Panc1 (cell line): ENCODE measurements at regions not wholly inside any gene's neighbourhood (a gene's known extent, or its start where the extent isn't known, plus 50 kb on each side); places are given as distances from the start of the nearest gene placed in this dataset.

Source experiments
- ATAC-seq: fragments of 200-7000 bp; cut with Tn5 transposase; 2 replicates; pipeline ENCODE4 v1.9.1; 2020; ENCODE audit warnings: mild to moderate bottlenecking, moderate library complexity
- BruUV-seq: library from RNA; stranded (reverse); fragments of 400-500 nt; replicated peaks from 2 replicates; lab custom pipeline; 2021; lab: Mats Ljungman, UMichigan
- CTCF ChIA-PET: fragments of 300-600 bp; sonication (Branson Sonifier 250); formaldehyde crosslinking; loops from one replicate; lab custom pipeline; 2022; ENCODE audit warnings: antibody characterized with exemption; lab: Charles Lee
- POLR2A ChIA-PET: fragments of 300-600 bp; sonication (Branson Sonifier 250); formaldehyde crosslinking; loops from one replicate; lab custom pipeline; 2022; ENCODE audit warnings: antibody characterized with exemption; lab: Charles Lee
- DNase-seq: peaks from one replicate; pipeline ENCODE4 v3.0.0-alpha.2; 2010; ENCODE audit warnings: low read depth, low spot score
- H3K27ac ChIP-seq: 2 replicates; pipeline ENCODE4 v1.5.1; 2011; ENCODE audit warnings: mild to moderate bottlenecking, low read length, inconsistent platforms
- H3K27me3 ChIP-seq: fragments of 200-500 bp; sonication (Bioruptor generic); 2 replicates; pipeline ENCODE4 v1.6.0; 2014; ENCODE audit warnings: low read length, inconsistent platforms; ENCODE audit not compliant: control insufficient read depth, insufficient read depth
- H3K36me3 ChIP-seq: fragments of 200-500 bp; sonication (Bioruptor generic); 2 replicates; pipeline ENCODE4 v1.5.1; 2014; ENCODE audit warnings: inconsistent platforms, mild to moderate bottlenecking, low read length, moderate library complexity; ENCODE audit not compliant: control insufficient read depth, insufficient read depth
- H3K4me1 ChIP-seq: 2 replicates; pipeline ENCODE4 v1.5.1; 2011; ENCODE audit warnings: inconsistent platforms, mild to moderate bottlenecking, low read length, moderate library complexity; ENCODE audit not compliant: control insufficient read depth, insufficient read depth
- H3K4me3 ChIP-seq, 2 experiments: 2 replicates each; pipeline ENCODE4 v1.5.1; 2011 to 2012; ENCODE audit warnings: low read depth in 2 of 2, low read length in 2 of 2, mild to moderate bottlenecking in 2 of 2, inconsistent platforms in 1 of 2, moderate library complexity in 1 of 2
- H3K9me3 ChIP-seq: fragments of 200-500 bp; sonication (Bioruptor generic); 2 replicates; pipeline ENCODE4 v1.5.1; 2014; ENCODE audit warnings: low read depth, mild to moderate bottlenecking, inconsistent platforms, low read length, moderate library complexity; ENCODE audit not compliant: control insufficient read depth, insufficient read depth
- POLR2AphosphoS5 ChIP-seq: IDR thresholded peaks from 2 replicates; pipeline ENCODE4 v1.6.1; 2012; ENCODE audit warnings: mild to moderate bottlenecking, low read depth, low read length, moderate library complexity
- REST ChIP-seq, 2 experiments: IDR thresholded peaks; 2 replicates each; pipeline ENCODE4 v1.6.1; 2011 to 2012; ENCODE audit warnings: low read depth in 2 of 2, control low read depth in 1 of 2, low read length in 1 of 2, mild to moderate bottlenecking in 1 of 2, moderate library complexity in 1 of 2; ENCODE audit not compliant: insufficient read depth in 1 of 2
- SIN3A ChIP-seq: IDR thresholded peaks from 2 replicates; pipeline ENCODE4 v1.6.1; 2012; ENCODE audit warnings: low read depth, mild to moderate bottlenecking, low read length, moderate library complexity, borderline replicate concordance; ENCODE audit not compliant: insufficient read depth
- TCF7L2 ChIP-seq: IDR thresholded peaks from 2 replicates; pipeline ENCODE4 v1.6.1; 2011; ENCODE audit warnings: mild to moderate bottlenecking, low read depth, low read length, inconsistent platforms
- in situ Hi-C: cut with HindIII; loops from 2 replicates; pipeline ENCODE4 v1.10.0; 2016; ENCODE audit warnings: low sequenced_read_pairs, low pct_unique_long_range_greater_than_20kb
- intact Hi-C: fragments of 100-400 bp; cut with micrococcal nuclease; formaldehyde crosslinking; loops from one replicate; pipeline ENCODE4 v1.10.0; 2022; ENCODE audit not compliant: unreplicated experiment
- TF ChIP-seq, protein P1 (sequence below): fragments of 450-650 bp; IDR thresholded peaks from 2 replicates; pipeline ENCODE4 v1.5.1; 2017; ENCODE audit warnings: mild to moderate bottlenecking

GRCh38 chr6:51411496-51412125 lies 592.9 kb downstream of the TFAP2B start:
- H3K4me3 ChIP-seq = no peak overlapping the region
- H3K36me3 ChIP-seq = no peaks in the 10 kb centered on the region
- in situ Hi-C loops = no loop called here
- CTCF ChIA-PET = no interaction called here
- no peak for TF ChIP-seq TCF7L2
- TF ChIP-seq SIN3A = no peak
- TF ChIP-seq REST (IDR thresholded peaks at IDR 0.05; ENCODE audit: insufficient read depth in 1 of 2, low read depth in 2 of 2, low read length in 1 of 2) = no peak
- TF ChIP-seq, protein P1, sequence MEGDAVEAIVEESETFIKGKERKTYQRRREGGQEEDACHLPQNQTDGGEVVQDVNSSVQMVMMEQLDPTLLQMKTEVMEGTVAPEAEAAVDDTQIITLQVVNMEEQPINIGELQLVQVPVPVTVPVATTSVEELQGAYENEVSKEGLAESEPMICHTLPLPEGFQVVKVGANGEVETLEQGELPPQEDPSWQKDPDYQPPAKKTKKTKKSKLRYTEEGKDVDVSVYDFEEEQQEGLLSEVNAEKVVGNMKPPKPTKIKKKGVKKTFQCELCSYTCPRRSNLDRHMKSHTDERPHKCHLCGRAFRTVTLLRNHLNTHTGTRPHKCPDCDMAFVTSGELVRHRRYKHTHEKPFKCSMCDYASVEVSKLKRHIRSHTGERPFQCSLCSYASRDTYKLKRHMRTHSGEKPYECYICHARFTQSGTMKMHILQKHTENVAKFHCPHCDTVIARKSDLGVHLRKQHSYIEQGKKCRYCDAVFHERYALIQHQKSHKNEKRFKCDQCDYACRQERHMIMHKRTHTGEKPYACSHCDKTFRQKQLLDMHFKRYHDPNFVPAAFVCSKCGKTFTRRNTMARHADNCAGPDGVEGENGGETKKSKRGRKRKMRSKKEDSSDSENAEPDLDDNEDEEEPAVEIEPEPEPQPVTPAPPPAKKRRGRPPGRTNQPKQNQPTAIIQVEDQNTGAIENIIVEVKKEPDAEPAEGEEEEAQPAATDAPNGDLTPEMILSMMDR = no peak
- TF ChIP-seq POLR2AphosphoS5 = no peak
- BruUV-seq = no TSS peak
- no peaks in the 10 kb centered on the region for H3K4me1 ChIP-seq
- H3K27me3 ChIP-seq = no peaks in the 10 kb centered on the region
- DNase-seq (no peak), ATAC-seq (no peak)
- no peak overlapping the region for H3K27ac ChIP-seq
- H3K9me3 ChIP-seq = no peaks in the 10 kb centered on the region
- intact Hi-C loops = no loop called here
- POLR2A ChIA-PET = no interaction called here

GRCh38 chr6:51414361-51414760 lies 595.7 kb downstream of the TFAP2B start:
- POLR2A ChIA-PET = no interaction called here
- intact Hi-C loops = no loop called here
- DNase-seq (no peak), ATAC-seq (no peak)
- H3K4me3 ChIP-seq = no peak overlapping the region
- H3K9me3 ChIP-seq = no peaks in the 10 kb centered on the region
- no peak overlapping the region for H3K27ac ChIP-seq
- no peak for TF ChIP-seq REST (IDR thresholded peaks at IDR 0.05; ENCODE audit: insufficient read depth in 1 of 2, low read depth in 2 of 2, low read length in 1 of 2)
- TF ChIP-seq, protein P1 = no peak
- CTCF ChIA-PET = no interaction called here
- H3K27me3 ChIP-seq = no peaks in the 10 kb centered on the region
- in situ Hi-C loops = no loop called here
- H3K36me3 ChIP-seq = no peaks in the 10 kb centered on the region
- no peaks in the 10 kb centered on the region for H3K4me1 ChIP-seq
- BruUV-seq = no TSS peak
